BE2C (cell line): ENCODE measurements at regions not wholly inside any gene's neighbourhood (a gene's known extent, or its start where the extent isn't known, plus 50 kb on each side); places are given as distances from the start of the nearest gene placed in this dataset.

Experiments
- DNase-seq: peaks from one replicate; pipeline ENCODE4 v3.0.0-alpha.2; 2020
- H3K27me3 ChIP-seq: fragments of 250-450 bp; sonication (Bioruptor Pico); 2 replicates; pipeline ENCODE4 v1.5.1; 2020; ENCODE audit warnings: mild to moderate bottlenecking
- H3K36me3 ChIP-seq: fragments of 250-450 bp; sonication (Bioruptor Pico); 2 replicates; pipeline ENCODE4 v1.5.1; 2020; ENCODE audit warnings: mild to moderate bottlenecking
- H3K4me1 ChIP-seq: fragments of 250-450 bp; sonication (Bioruptor Pico); 2 replicates; pipeline ENCODE4 v1.5.1; 2020
- H3K4me3 ChIP-seq: 2 replicates; pipeline ENCODE4 v1.5.1; 2011; ENCODE audit warnings: low read depth, low read length
- H3K9me3 ChIP-seq: fragments of 250-450 bp; sonication (Bioruptor Pico); 2 replicates; pipeline ENCODE4 v1.5.1; 2020
- TF ChIP-seq, protein P1 (sequence below): IDR thresholded peaks from 2 replicates; pipeline ENCODE4 v1.5.1; 2012; ENCODE audit warnings: mild to moderate bottlenecking, low read depth, low read length

DNA sequence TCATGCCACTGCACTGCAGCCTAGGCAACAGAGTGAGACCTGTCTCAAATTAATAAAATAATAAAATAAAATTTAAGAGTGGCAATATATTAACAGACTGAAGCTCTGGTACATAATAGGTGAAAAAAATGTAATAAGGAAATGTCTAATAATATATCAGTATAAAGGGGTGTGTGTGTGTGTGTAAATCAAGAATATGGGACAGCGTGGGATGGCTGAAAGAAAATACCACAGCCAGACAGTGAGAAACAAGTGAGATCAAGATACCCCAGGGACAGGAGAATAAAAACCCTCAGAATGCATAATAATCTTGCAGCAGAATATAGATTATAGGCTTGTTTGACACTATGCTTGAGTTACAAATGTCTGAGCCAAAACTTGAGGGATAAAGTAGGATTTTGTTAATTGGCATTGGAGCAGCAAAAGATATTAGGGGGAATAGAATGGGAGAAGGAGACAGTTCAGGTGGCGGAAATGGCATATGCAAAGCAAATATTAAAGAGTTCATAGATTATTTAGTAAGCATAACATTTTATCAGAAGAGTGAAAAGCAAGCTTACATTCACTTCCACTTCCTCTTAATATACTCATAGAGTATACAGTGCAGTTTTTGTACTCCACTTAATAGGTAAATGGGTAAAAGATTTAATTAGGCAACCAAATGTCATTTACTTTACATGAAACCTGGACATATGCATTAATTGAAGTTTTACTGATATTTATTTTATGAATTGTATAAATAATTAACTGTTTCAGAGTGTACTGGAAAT, 398.5 kb upstream of the GJE1 start:
- TF ChIP-seq, protein P1, sequence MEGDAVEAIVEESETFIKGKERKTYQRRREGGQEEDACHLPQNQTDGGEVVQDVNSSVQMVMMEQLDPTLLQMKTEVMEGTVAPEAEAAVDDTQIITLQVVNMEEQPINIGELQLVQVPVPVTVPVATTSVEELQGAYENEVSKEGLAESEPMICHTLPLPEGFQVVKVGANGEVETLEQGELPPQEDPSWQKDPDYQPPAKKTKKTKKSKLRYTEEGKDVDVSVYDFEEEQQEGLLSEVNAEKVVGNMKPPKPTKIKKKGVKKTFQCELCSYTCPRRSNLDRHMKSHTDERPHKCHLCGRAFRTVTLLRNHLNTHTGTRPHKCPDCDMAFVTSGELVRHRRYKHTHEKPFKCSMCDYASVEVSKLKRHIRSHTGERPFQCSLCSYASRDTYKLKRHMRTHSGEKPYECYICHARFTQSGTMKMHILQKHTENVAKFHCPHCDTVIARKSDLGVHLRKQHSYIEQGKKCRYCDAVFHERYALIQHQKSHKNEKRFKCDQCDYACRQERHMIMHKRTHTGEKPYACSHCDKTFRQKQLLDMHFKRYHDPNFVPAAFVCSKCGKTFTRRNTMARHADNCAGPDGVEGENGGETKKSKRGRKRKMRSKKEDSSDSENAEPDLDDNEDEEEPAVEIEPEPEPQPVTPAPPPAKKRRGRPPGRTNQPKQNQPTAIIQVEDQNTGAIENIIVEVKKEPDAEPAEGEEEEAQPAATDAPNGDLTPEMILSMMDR = no peak
- Histone ChIP-seq H3K36me3 (no peaks in the 10 kb centered on the region), H3K4me3 (no peak overlapping the region), H3K9me3 (no peaks in the 10 kb centered on the region), H3K4me1 (no peaks in the 10 kb centered on the region), H3K27me3 (no peaks in the 10 kb centered on the region)
- DNase-seq = no peak

GRCh38 chr6:141729146-141729545, 403.6 kb upstream of the GJE1 start:
- H3K4me3 ChIP-seq = no peak overlapping the region
- no peak for DNase-seq
- H3K9me3 ChIP-seq = no peaks in the 10 kb centered on the region
- H3K36me3 ChIP-seq = no peaks in the 10 kb centered on the region
- TF ChIP-seq, protein P1 = no peak
- no peaks in the 10 kb centered on the region for H3K4me1 ChIP-seq
- no peaks in the 10 kb centered on the region for H3K27me3 ChIP-seq

GRCh38 chr6:141728330-141728729, 404.4 kb upstream of the GJE1 start:
- TF ChIP-seq, protein P1 = no peak

GRCh38 chr6:141726248-141726647, 406.5 kb upstream of the GJE1 start:
- H3K27me3 ChIP-seq = no peaks in the 10 kb centered on the region
- DNase-seq = no peak
- no peaks in the 10 kb centered on the region for H3K36me3 ChIP-seq
- no peaks in the 10 kb centered on the region for H3K4me1 ChIP-seq
- TF ChIP-seq, protein P1 = no peak
- H3K4me3 ChIP-seq = no peak overlapping the region
- no peaks in the 10 kb centered on the region for H3K9me3 ChIP-seq

More at GRCh38 chr6:141728330-141728729, 404.4 kb upstream of the GJE1 start:
- no peaks in the 10 kb centered on the region for H3K9me3 ChIP-seq
- H3K36me3 ChIP-seq = no peaks in the 10 kb centered on the region
- H3K4me1 ChIP-seq = no peaks in the 10 kb centered on the region
- H3K4me3 ChIP-seq = no peak overlapping the region
- no peak for DNase-seq
- H3K27me3 ChIP-seq = no peaks in the 10 kb centered on the region

DNA sequence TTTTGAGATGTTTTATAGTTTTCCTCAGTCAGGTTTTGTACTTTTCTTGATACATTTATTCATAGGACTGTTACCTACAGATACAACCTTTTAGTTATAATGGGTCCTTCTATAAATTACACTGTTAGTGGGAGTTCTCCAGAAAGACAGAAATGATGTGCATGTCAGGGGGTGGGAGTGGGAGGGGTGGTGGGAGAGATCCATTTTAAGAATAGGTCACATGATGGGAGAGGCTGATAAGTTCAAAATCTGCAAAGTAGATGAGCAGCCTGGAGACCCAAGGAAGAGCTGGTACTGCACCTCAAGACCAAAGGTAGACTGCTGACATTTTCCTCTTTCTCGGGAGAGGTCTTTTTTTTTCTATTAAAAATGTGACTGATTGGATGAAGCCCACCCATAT, 408.0 kb upstream of the GJE1 start:
- no peak overlapping the region for H3K4me3 ChIP-seq
- no peak for DNase-seq
- no peaks in the 10 kb centered on the region for H3K36me3 ChIP-seq
- no peaks in the 10 kb centered on the region for H3K9me3 ChIP-seq
- no peaks in the 10 kb centered on the region for H3K4me1 ChIP-seq
- TF ChIP-seq, protein P1 = no peak
- no peaks in the 10 kb centered on the region for H3K27me3 ChIP-seq

- no peak for DNase-seq
- H3K27me3 ChIP-seq = no peaks in the 10 kb centered on the region
- no peaks in the 10 kb centered on the region for H3K36me3 ChIP-seq
- H3K9me3 ChIP-seq = no peaks in the 10 kb centered on the region
- TF ChIP-seq, protein P1 = no peak
- H3K4me1 ChIP-seq = no peaks in the 10 kb centered on the region
- H3K4me3 ChIP-seq = no peak overlapping the region
Observed at GRCh38 chr6:141719476-141719875, 413.2 kb upstream of the GJE1 start.
